ENCODE measurements at regions not wholly inside any gene's neighbourhood (a gene's known extent, or its start where the extent isn't known, plus 50 kb on each side); places are given as distances from the start of the nearest gene placed in this dataset.
A peak's percentile ranks its signal among the peaks of the same experiment; 100 is the strongest.
"Not testable (repeated sequence)": the region's sequence is repeated elsewhere in the genome, so short reads cannot be mapped to it uniquely, and the experiment has no call there.

GRCh38 chr22:22822106-22822505 is 65.5 kb upstream of the IGLL5 start:
- no peaks in the 10 kb centered on the region for H3K9me3 ChIP-seq (ENCODE audit: low read depth, low read length)
- H3K36me3 ChIP-seq (ENCODE audit: insufficient read depth, low read length) = no peaks in the 10 kb centered on the region
- H3K27me3 ChIP-seq (ENCODE audit: insufficient read depth, low read length) = no peaks in the 10 kb centered on the region
- H3K79me2 ChIP-seq (ENCODE audit: insufficient read depth, low read length) = no peaks in the 10 kb centered on the region
- H4K20me1 ChIP-seq (ENCODE audit: insufficient read depth, low read length) = no peaks in the 10 kb centered on the region
- no peak overlapping the region for H2AFZ ChIP-seq (ENCODE audit: low read length)
- H3K27ac ChIP-seq (ENCODE audit: low read depth, low read length) = no peak overlapping the region
- no peak for DNase-seq (ENCODE audit: insufficient read length, low spot score, missing footprints)
- H3K4me3 ChIP-seq (ENCODE audit: insufficient read depth, low read length) = no peak overlapping the region
- no peak overlapping the region for H3K4me2 ChIP-seq (ENCODE audit: insufficient read depth, low read length)
- no peak for TF ChIP-seq CTCF (IDR thresholded peaks at IDR 0.05; ENCODE audit: extremely low read depth, low read depth, low read length)
- H3K4me1 ChIP-seq (ENCODE audit: insufficient read depth, low read length) = no peaks in the 10 kb centered on the region

- not testable (repeated sequence) for H3K27me3 ChIP-seq (ENCODE audit: insufficient read depth, low read length); H3K9me3 ChIP-seq (ENCODE audit: low read depth, low read length); H3K4me1 ChIP-seq (ENCODE audit: insufficient read depth, low read length); H3K4me2 ChIP-seq (ENCODE audit: insufficient read depth, low read length); DNase-seq (ENCODE audit: insufficient read length, low spot score, missing footprints); H3K79me2 ChIP-seq (ENCODE audit: insufficient read depth, low read length); H4K20me1 ChIP-seq (ENCODE audit: insufficient read depth, low read length); H3K4me3 ChIP-seq (ENCODE audit: insufficient read depth, low read length); H2AFZ ChIP-seq (ENCODE audit: low read length); H3K27ac ChIP-seq (ENCODE audit: low read depth, low read length); H3K36me3 ChIP-seq (ENCODE audit: insufficient read depth, low read length)
Observed at GRCh38 chr22:22822553-22822952, 65.1 kb upstream of the IGLL5 start.

GRCh38 chr22:22823131-22823810 is 64.3 kb upstream of the IGLL5 start:
- Histone ChIP-seq H2AFZ (ENCODE audit: low read length) (no peak overlapping the region), H3K27ac (ENCODE audit: low read depth, low read length) (no peak overlapping the region), H3K36me3 (ENCODE audit: insufficient read depth, low read length) (no peaks in the 10 kb centered on the region), H3K27me3 (ENCODE audit: insufficient read depth, low read length) (no peaks in the 10 kb centered on the region), H3K9me3 (ENCODE audit: low read depth, low read length) (no peaks in the 10 kb centered on the region), H3K4me2 (ENCODE audit: insufficient read depth, low read length) (no peak overlapping the region), H3K79me2 (ENCODE audit: insufficient read depth, low read length) (no peaks in the 10 kb centered on the region), H4K20me1 (ENCODE audit: insufficient read depth, low read length) (no peaks in the 10 kb centered on the region), H3K4me1 (ENCODE audit: insufficient read depth, low read length) (no peaks in the 10 kb centered on the region), H3K4me3 (ENCODE audit: insufficient read depth, low read length) (no peak overlapping the region)
- TF ChIP-seq CTCF (IDR thresholded peaks at IDR 0.05; ENCODE audit: extremely low read depth, low read depth, low read length) = no peak
- DNase-seq (ENCODE audit: insufficient read length, low spot score, missing footprints) = peak; percentile 61

- no peaks in the 10 kb centered on the region for H3K9me3 ChIP-seq (ENCODE audit: low read depth, low read length)
- DNase-seq (ENCODE audit: insufficient read length, low spot score, missing footprints) = no peak
- no peaks in the 10 kb centered on the region for H3K27me3 ChIP-seq (ENCODE audit: insufficient read depth, low read length)
Observed at GRCh38 chr22:22824340-22825212, 63.0 kb upstream of the IGLL5 start.

More at GRCh38 chr22:22824340-22825212, 63.0 kb upstream of the IGLL5 start:
- no peaks in the 10 kb centered on the region for H3K4me1 ChIP-seq (ENCODE audit: insufficient read depth, low read length)
- no peak for TF ChIP-seq CTCF (IDR thresholded peaks at IDR 0.05; ENCODE audit: extremely low read depth, low read depth, low read length)
- H3K4me3 ChIP-seq (ENCODE audit: insufficient read depth, low read length) = no peak overlapping the region
- H2AFZ ChIP-seq (ENCODE audit: low read length) = no peak overlapping the region
- H3K79me2 ChIP-seq (ENCODE audit: insufficient read depth, low read length) = no peaks in the 10 kb centered on the region
- H3K4me2 ChIP-seq (ENCODE audit: insufficient read depth, low read length) = no peak overlapping the region
- no peak overlapping the region for H3K27ac ChIP-seq (ENCODE audit: low read depth, low read length)
- no peaks in the 10 kb centered on the region for H3K36me3 ChIP-seq (ENCODE audit: insufficient read depth, low read length)
- H4K20me1 ChIP-seq (ENCODE audit: insufficient read depth, low read length) = no peaks in the 10 kb centered on the region
